ENCODE measurements at regions not wholly inside any gene's neighbourhood (a gene's known extent, or its start where the extent isn't known, plus 50 kb on each side); places are given as distances from the start of the nearest gene placed in this dataset.

GRCh38 chr11:104830508-104830907 lies 67.8 kb downstream of the CASP12 start:
- DNase-seq, result no peak

- no peak for DNase-seq
Observed at GRCh38 chr11:104830080-104830479, 68.2 kb downstream of the CASP12 start.

GRCh38 chr11:104826772-104827171 lies 71.5 kb downstream of the CASP12 start:
- DNase-seq, result no peak

GRCh38 chr11:104823657-104824056 lies 74.6 kb downstream of the CASP12 start:
- DNase-seq, result no peak

DNA sequence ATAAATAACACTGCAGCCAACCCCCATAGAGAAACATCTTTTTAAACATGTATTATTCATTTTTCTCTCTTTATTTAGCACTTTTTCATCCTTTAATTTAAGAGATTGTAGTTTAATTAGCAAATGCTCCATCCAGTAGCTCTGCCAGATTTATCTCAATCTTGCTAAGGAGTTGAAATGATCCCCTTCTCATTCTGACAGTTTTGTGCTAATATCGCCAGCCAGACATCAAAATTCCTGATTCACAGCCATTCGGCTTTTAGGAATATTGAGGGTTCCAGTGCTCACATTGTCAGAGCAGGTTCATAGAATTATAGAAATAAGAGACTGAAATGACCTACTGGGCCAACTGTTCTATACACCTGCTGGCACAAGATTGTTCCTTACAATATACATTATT lies 77.8 kb downstream of the CASP12 start:
- no peak for DNase-seq

GRCh38 chr11:104819603-104820002 lies 78.7 kb downstream of the CASP12 start:
- DNase-seq, result no peak

DNA sequence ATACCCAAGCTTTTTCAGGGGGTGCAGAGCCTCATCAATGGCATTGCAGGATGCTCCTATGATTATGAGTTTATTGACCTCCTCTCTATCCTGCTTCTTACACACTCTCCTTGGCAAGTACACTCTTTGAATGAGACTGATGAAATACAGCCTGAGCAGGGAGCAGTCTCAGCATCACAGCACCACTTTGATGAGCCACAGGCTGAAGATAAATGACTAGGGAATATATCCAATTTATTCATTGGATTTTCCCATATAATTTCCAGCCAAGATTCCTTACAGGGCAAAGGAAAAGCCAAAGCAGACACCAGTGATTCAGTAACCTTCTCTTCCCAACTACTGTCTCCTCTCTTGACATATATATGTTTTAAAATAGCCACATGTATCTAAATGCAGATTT lies 79.2 kb downstream of the CASP12 start:
- no peak for DNase-seq

DNA sequence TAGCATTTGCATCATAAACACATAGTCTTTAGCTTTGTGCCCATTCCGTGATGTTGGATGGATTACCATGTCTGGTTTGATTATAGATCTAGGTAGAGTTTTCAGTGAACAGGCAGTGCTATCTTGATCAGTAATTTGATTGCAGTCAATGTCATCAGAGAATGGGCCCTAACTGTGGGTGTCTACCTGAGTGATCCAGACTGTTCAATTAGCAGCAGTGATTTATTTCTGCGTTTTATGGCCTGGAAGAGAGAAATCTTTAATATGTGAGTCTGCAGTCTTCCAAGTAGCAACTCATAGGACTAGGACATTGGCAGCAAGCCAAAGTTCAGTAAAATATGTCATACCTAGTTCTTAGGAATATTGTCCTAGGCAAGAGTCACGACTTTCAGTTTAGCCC lies 80.3 kb downstream of the CASP12 start:
- no peak for DNase-seq

DNA sequence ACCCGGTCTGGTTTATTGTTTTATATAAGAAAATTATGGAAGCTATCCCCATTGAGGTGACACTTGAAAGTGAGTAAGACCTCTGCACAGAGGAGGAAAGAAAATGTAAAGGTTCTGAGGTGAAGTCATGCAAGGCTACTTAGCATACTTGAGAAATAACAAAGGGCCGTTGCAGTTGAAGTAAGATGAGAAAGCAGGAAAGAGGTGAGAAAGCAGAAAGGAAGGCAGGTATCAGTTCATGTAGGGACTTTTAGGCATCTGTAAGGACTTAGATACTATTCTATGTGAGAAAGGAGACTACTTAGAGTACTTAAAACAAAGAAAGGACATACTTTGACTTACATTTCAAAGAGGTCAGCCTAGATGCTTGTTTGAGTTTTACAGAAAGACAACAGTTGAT lies 84.7 kb downstream of the CASP12 start:
- no peak for DNase-seq

GRCh38 chr11:104812103-104812788 lies 86.0 kb downstream of the CASP12 start:
- DNase-seq, result no peak

DNA sequence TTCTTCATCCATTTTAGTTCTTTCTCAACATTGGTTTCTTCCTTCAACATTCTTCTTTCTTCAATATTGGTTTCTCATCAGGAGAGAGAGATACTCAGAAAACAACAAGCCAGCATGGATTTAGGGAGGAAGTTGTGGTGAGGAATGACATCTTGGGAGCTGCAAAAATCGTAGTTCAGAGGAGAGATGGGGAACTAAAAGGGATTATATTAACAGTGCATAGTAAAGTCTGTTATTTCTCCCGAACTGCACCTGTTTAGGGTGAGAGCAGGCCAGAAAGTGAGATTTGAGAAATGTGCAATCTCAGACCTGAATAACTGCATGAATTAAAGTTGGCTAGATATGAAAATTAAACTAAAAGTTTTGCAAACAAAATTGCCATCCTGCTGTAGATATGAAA lies 94.5 kb downstream of the CASP12 start:
- no peak for DNase-seq

- DNase-seq, result no peak
Observed at GRCh38 chr11:104799251-104799650, 99.0 kb downstream of the CASP12 start.

DNA sequence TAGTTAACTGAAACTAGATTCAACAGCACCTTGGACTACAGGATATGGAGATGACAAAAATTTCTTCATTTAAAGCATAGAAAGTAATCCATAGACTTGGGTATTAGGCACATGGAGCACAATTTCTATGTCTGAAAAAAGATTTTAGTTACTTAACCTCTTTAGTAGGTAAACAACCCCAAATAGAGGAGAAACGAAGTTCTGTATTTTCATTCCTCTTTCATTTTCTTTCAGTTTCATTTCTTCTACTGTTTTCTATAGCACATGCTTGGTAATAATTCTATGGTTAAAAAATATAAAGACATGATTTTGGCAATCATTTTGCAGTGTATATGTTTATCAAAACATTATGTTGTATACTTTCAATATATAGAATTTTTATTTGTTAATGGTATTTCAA lies 99.5 kb downstream of the CASP12 start:
- no peak for DNase-seq

- DNase-seq, result no peak
Observed at GRCh38 chr11:104796301-104796700, 102.0 kb downstream of the CASP12 start.

- no peak for DNase-seq
Observed at GRCh38 chr11:104795501-104796213, 102.6 kb downstream of the CASP12 start.

GRCh38 chr11:104792861-104793260 lies 105.4 kb downstream of the CASP12 start:
- DNase-seq, result no peak

DNA sequence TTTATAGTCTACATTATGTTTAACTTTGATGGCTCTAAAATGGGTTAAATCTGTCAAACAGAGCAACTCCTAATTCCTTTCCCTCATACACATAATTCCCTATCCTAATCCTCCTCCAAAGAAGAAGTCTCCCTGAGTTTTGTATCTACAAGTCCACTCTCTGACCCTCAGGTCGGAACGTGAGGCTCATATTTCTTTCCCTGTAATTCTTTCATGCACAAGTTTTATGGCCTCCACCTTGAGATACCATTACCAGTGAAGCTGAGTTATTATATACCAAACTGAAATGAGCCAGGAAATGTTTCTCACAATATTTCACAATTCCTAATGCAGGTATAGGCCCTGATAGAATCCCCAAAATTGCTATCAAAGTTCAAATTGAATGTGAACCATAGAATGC lies 106.4 kb downstream of the CASP12 start:
- no peak for DNase-seq

GRCh38 chr11:104784684-104785460 lies 113.4 kb downstream of the CASP12 start:
- DNase-seq, result no peak

- no peak for DNase-seq
Observed at GRCh38 chr11:104783241-104783640, 115.0 kb downstream of the CASP12 start.

DNA sequence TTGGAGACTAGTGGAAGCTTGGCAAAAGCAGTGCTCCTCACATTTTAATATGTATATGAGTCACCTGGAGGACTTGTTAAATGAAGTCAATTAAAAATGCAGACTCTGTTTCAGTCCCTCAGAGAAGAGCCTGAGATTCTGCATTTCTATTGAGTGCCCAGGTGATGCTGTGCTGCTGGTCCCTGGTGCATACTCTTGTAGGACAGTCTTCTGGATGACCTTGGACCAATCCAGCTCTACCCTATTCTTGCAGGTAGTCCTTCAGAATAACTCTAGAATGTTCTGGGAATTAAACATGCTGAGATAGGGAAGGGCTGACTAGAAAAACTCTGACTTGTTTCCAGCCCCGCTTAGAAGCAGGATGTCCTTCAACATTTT lies 115.9 kb downstream of the CASP12 start:
- DNase-seq, result no peak

GRCh38 chr11:104781719-104782376 lies 116.4 kb downstream of the CASP12 start:
- DNase-seq, result no peak

DNA sequence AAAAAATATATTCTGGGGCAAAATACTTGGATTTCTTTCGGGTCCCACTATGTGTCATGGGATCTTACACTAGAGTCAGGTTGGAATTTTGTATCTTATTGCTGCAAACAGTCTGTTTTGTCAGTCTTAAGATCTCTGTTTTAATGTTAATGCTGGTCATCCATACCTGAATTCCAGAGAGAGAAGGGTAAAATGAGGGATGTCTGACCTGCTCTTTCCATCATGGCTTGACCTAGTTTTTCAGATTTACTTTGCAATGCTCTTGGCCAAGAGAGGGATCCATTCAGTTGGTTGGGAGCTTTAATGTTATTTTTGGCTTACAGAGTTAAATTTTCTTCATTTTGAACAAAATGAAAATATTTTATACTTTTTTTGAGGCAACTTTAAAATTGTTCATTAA lies 117.2 kb downstream of the CASP12 start:
- DNase-seq, result no peak

DNA sequence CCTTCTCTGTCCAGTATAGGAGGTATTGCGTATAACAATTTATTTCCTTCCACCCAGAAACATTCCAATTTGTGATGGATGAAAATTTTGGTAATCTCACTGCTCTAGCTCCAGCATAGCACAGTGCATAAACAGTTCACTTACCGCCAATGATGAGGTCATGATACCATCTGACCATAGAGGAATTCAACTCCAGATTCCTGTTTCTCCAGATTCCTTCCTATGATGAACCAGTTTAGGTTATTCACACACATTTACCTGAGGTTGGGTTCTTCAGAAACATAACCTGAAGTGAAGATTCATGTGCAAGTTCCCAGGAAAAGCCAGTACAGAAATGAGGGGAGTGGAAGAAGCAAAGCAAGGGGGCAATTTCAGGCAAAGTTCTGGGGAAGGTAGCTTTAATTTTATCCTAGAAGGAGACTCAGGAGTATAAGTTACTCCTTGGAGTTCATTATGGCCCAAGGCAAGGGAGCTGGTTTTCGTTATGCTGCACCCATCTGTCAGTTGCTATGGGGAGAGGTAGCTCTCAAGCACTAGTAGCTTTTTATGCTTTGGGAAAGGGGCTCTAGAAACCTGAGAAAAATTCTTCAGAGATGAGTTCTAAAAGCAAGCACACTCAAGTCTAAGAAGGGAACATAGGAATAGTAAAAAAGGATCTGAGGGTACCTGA lies 121.6 kb downstream of the CASP12 start:
- DNase-seq, result no peak

Data from NCI-H526 (cell line).